Left cardiac atrium (tissue), 4 donors: ENCODE measurements at regions not wholly inside any gene's neighbourhood (a gene's known extent, or its start where the extent isn't known, plus 50 kb on each side); places are given as distances from the start of the nearest gene placed in this dataset.
"Not testable (repeated sequence)": the region's sequence is repeated elsewhere in the genome, so short reads cannot be mapped to it uniquely, and the experiment has no call there.

ENCODE experiments used
- ATAC-seq, 2 donors: fragments of 200-7000 bp; cut with Tn5 transposase; one replicate each; pipeline ENCODE4 v1.9.1; 2020; ENCODE audit warnings: mild to moderate bottlenecking in 2 of 2, moderate library complexity in 2 of 2
- DNase-seq: peaks from one replicate; pipeline ENCODE4 v3.0.0-alpha.2; 2020
- intact Hi-C, 2 donors: fragments of 100-400 bp; cut with DNase I; formaldehyde crosslinking; loops; one replicate each; pipeline versions ENCODE4 v1.14.1 to v1.15.1; 2022 to 2023
- donor health status: DM: no; HTN: yes; CAD: no.
- donor health status: DM: no; HTN: yes; CAD: no; lungs with severe emphysema.
- donor health status: DM: yes; HTN: yes; CAD: no.
- donor health status: Dilated cardiomyopathy.

GRCh38 chr16:5911241-5911640 lies 813.6 kb upstream of the EEF2KMT start:
- intact Hi-C loops = no loop called here
- no peak for ATAC-seq
- DNase-seq = no peak

- ATAC-seq, DNase-seq, intact Hi-C loops: not testable (repeated sequence)
Observed at GRCh38 chr16:5909556-5909955, 812.0 kb upstream of the EEF2KMT start.

- ATAC-seq (no peak), DNase-seq (no peak)
- intact Hi-C loops = no loop called here
Observed at GRCh38 chr16:5907544-5907943, 809.9 kb upstream of the EEF2KMT start.

GRCh38 chr16:5906351-5906750 lies 808.8 kb upstream of the EEF2KMT start:
- intact Hi-C loops = no loop called here
- no peak for ATAC-seq
- DNase-seq = no peak

GRCh38 chr16:5905935-5906334 lies 808.3 kb upstream of the EEF2KMT start:
- ATAC-seq (no peak), DNase-seq (no peak)
- intact Hi-C loops = no loop called here

DNA sequence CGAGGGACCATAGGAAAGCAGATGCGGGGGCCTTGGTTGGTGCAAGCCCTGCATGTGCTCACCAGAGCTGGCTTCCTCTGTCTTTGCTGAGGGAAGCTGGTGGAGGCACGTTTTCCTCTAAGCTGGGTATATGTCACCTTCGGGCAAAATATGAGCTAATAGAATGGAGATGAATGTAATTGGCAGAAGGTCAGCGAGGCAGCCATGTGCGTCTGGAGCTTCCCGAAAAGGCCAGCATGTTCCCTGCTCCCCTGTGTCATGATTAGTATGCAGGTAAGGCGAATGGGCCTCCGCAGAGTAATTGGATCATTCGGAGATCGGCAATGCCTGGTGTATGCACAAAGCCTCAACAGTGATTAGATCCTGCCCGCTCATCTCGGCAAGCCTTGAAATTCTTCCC lies 806.2 kb upstream of the EEF2KMT start:
- ATAC-seq (no peak), DNase-seq (no peak)
- intact Hi-C loops = no loop called here

GRCh38 chr16:5903153-5903552 lies 805.6 kb upstream of the EEF2KMT start:
- intact Hi-C loops = no loop called here
- no peak for DNase-seq
- ATAC-seq = no peak

- intact Hi-C loops = no loop called here
- DNase-seq (no peak), ATAC-seq (no peak)
Observed at GRCh38 chr16:5900046-5900445, 802.5 kb upstream of the EEF2KMT start.

- ATAC-seq (no peak), DNase-seq (no peak)
- intact Hi-C loops = no loop called here
Observed at GRCh38 chr16:5895976-5896375, 798.4 kb upstream of the EEF2KMT start.

GRCh38 chr16:5895137-5895536 lies 797.5 kb upstream of the EEF2KMT start:
- DNase-seq = no peak
- ATAC-seq = no peak
- intact Hi-C loops = no loop called here

DNA sequence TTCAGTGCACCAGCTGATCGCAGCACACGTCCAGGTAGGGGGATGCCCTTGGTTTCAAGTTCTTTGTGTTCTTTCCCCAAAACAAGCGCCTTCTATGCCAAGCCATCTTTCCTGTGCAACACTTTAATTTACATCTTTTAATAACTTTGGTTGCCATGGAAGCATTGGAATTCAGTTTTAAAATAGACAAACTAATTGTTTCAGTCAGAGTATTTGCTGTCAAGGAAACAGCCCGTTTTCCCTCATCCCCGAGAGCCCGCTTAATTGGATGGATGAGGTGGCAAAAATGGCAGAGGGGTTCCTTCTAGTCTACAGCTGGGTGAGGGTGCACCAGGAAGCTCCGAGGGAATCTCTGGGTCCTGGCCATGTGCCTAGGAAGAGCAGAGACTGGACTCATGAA lies 793.7 kb upstream of the EEF2KMT start:
- intact Hi-C loops = no loop called here
- ATAC-seq (no peak), DNase-seq (no peak)

DNA sequence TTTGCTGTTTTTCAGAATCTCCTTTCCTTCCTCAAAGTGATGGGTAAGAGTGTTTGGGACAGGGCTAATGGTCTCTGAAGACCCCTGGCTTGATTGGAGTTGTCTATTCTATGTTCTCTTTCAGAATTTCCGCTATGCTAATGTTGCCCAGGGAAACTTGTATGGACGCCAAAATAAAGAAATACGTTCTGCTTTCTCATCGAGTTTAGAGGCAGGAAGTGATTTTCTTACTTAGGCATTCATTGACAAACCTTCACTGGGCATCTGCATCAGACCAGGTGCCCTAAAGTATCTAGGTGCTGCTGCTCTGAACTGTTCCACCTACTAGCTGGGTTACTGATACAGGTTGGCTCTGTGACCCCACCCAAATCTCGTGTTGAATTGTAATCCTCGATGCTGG lies 787.9 kb upstream of the EEF2KMT start:
- no peak for DNase-seq
- intact Hi-C loops = no loop called here

GRCh38 chr16:5884996-5885395 lies 787.4 kb upstream of the EEF2KMT start:
- ATAC-seq (no peak), DNase-seq (no peak)
- intact Hi-C loops = no loop called here

More for the DNA sequence above, 787.9 kb upstream of the EEF2KMT start:
- no peak for ATAC-seq

DNA sequence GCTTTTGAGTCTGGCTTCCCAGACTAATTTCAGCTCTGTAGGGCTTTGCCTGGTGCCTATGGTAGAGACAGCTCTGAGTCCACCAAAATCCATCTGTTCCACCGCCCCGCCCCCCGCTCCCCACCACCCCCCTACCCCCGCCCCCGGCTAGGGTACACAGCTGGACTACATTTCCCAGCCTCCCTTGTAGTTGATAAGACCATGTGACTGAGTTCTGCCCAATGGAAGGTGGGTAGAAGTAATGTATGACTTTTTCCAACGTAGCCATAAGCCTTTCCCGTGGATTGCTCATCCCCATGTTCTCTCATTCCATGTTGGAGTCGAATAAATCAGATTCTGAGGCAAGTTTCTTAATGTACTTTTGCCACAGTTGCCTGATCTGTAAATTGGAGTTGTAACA lies 786.7 kb upstream of the EEF2KMT start:
- intact Hi-C loops = no loop called here
- ATAC-seq (no peak), DNase-seq (no peak)

- no peak for DNase-seq
- intact Hi-C loops = no loop called here
- no peak for ATAC-seq
Observed at GRCh38 chr16:5882087-5882640, 784.6 kb upstream of the EEF2KMT start.

DNA sequence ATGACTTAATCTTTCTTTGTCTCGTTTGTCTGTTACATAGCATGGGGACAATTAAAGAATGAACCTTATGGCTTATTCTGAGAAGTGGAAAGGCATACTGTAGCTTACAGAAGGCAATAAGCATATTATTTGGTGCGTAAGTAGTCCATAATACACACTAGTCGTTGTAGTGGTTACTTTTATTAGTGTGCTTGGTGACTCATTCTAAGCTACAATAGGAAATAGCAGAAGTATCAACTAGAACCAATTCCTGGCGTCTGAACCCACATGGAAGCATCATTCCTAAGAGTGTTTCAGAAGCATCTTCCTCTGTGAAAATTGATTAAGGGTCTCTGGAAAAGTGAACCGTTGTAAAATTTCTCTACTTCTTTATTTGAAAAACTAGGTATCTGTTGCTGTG lies 777.8 kb upstream of the EEF2KMT start:
- DNase-seq (no peak), ATAC-seq (no peak)
- intact Hi-C loops = no loop called here

- intact Hi-C loops = no loop called here
- ATAC-seq (no peak), DNase-seq (no peak)
Observed at GRCh38 chr16:5874899-5875298, 777.3 kb upstream of the EEF2KMT start.

- ATAC-seq (no peak), DNase-seq (no peak)
- intact Hi-C loops = no loop called here
Observed at GRCh38 chr16:5873221-5873620, 775.6 kb upstream of the EEF2KMT start.

DNA sequence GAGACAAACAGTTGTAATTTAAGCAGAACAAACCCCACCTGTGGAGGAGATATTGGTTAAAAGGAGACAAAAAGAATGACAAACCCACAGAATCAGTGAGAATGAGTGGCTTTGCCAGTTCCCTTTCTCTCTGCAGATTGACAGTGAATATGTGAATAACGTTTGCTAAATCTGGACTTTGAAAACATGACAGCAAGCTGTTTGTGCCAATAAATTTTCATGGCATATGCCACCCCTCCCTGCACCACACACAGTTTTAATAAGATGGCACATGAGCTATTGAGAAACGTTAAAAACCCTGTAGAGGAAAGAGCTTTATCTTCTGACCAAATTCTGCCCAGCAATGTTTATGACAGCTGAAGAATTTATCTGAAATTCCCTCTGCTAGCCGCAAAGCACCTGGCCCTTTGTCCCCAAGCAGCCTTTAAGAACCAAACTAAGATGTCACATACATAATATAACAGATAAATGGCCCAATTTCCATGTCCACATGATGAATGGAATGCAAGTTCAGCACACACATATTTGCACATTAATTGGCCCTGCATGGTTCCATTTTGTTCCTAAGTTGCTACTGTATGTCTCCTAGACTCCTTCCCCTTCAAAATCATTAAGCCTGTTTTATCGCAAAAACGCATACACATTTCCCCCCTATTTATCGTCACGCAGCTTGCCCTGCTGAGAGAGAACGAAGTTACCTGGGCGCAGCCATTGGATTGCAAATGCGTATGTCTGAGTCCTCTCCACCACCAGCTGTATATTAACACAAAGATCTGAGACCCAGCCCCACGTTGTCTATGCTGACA lies 773.5 kb upstream of the EEF2KMT start:
- ATAC-seq (no peak), DNase-seq (no peak)
- intact Hi-C loops = no loop called here

GRCh38 chr16:5867250-5867649 lies 769.7 kb upstream of the EEF2KMT start:
- ATAC-seq (no peak), DNase-seq (no peak)
- intact Hi-C loops = no loop called here

- ATAC-seq (peak in 1 of 2 donors; percentile 31), DNase-seq (peak; percentile 21)
- intact Hi-C loops = no loop called here
Observed at GRCh38 chr16:5865236-5865635, 767.6 kb upstream of the EEF2KMT start.
